ENCODE measurements at regions not wholly inside any gene's neighbourhood (a gene's known extent, or its start where the extent isn't known, plus 50 kb on each side); places are given as distances from the start of the nearest gene placed in this dataset.
"Not testable (repeated sequence)": the region's sequence is repeated elsewhere in the genome, so short reads cannot be mapped to it uniquely, and the experiment has no call there.

- H3K4me3 ChIP-seq (ENCODE audit: low read length); ATAC-seq (ENCODE audit: poor library complexity); H3K27ac ChIP-seq (ENCODE audit: low read depth in 1 of 2, low read length in 2 of 2); H3K4me1 Mint-ChIP-seq (ENCODE audit: low read depth); H3K27me3 ChIP-seq (ENCODE audit: control insufficient read depth in 1 of 2, insufficient read depth in 2 of 2, low read length in 2 of 2); H3K4me3 Mint-ChIP-seq; DNase-seq; H3K4me1 ChIP-seq (ENCODE audit: insufficient read depth, low read length); CTCF ChIA-PET; H3K9me3 ChIP-seq (ENCODE audit: control insufficient read depth in 1 of 2, insufficient read depth in 1 of 2, low read length in 2 of 2); H3K27me3 Mint-ChIP-seq; intact Hi-C loops (cut with DNase I, micrococcal nuclease); H3K27ac Mint-ChIP-seq; H3K36me3 Mint-ChIP-seq (ENCODE audit: low read depth); H3K36me3 ChIP-seq (ENCODE audit: insufficient read depth, low read length); H3K9me3 Mint-ChIP-seq; POLR2A ChIA-PET: not testable (repeated sequence)
Observed at GRCh38 chr2:111577154-111577885, 306.7 kb downstream of the ANAPC1 start.

- DNase-seq; H3K36me3 Mint-ChIP-seq (ENCODE audit: low read depth); H3K27me3 Mint-ChIP-seq; POLR2A ChIA-PET; H3K27ac ChIP-seq (ENCODE audit: low read depth in 1 of 2, low read length in 2 of 2); H3K4me1 Mint-ChIP-seq (ENCODE audit: low read depth); H3K9me3 Mint-ChIP-seq; H3K27me3 ChIP-seq (ENCODE audit: control insufficient read depth in 1 of 2, insufficient read depth in 2 of 2, low read length in 2 of 2); H3K4me1 ChIP-seq (ENCODE audit: insufficient read depth, low read length); H3K9me3 ChIP-seq (ENCODE audit: control insufficient read depth in 1 of 2, insufficient read depth in 1 of 2, low read length in 2 of 2); ATAC-seq (ENCODE audit: poor library complexity); H3K27ac Mint-ChIP-seq; H3K4me3 Mint-ChIP-seq; H3K36me3 ChIP-seq (ENCODE audit: insufficient read depth, low read length); intact Hi-C loops (cut with DNase I, micrococcal nuclease); H3K4me3 ChIP-seq (ENCODE audit: low read length); CTCF ChIA-PET: not testable (repeated sequence)
Observed at GRCh38 chr2:111579500-111580134, 304.4 kb downstream of the ANAPC1 start.

- H3K27ac Mint-ChIP-seq; H3K4me1 Mint-ChIP-seq (ENCODE audit: low read depth); CTCF ChIA-PET: not testable (repeated sequence)
Observed at GRCh38 chr2:111580616-111581015, 303.4 kb downstream of the ANAPC1 start.

GRCh38 chr2:111582090-111582489 is 301.9 kb downstream of the ANAPC1 start:
- H3K27me3 ChIP-seq (ENCODE audit: control insufficient read depth in 1 of 2, insufficient read depth in 2 of 2, low read length in 2 of 2); POLR2A ChIA-PET; ATAC-seq (ENCODE audit: poor library complexity); intact Hi-C loops (cut with DNase I, micrococcal nuclease); H3K27ac Mint-ChIP-seq; H3K36me3 ChIP-seq (ENCODE audit: insufficient read depth, low read length); H3K4me1 Mint-ChIP-seq (ENCODE audit: low read depth); H3K9me3 ChIP-seq (ENCODE audit: control insufficient read depth in 1 of 2, insufficient read depth in 1 of 2, low read length in 2 of 2); H3K4me3 ChIP-seq (ENCODE audit: low read length); H3K36me3 Mint-ChIP-seq (ENCODE audit: low read depth); CTCF ChIA-PET; DNase-seq; H3K9me3 Mint-ChIP-seq; H3K4me3 Mint-ChIP-seq; H3K4me1 ChIP-seq (ENCODE audit: insufficient read depth, low read length); H3K27me3 Mint-ChIP-seq; H3K27ac ChIP-seq (ENCODE audit: low read depth in 1 of 2, low read length in 2 of 2): not testable (repeated sequence)

More at GRCh38 chr2:111580616-111581015, 303.4 kb downstream of the ANAPC1 start:
- H3K36me3 ChIP-seq (ENCODE audit: insufficient read depth, low read length); H3K36me3 Mint-ChIP-seq (ENCODE audit: low read depth); DNase-seq; H3K27ac ChIP-seq (ENCODE audit: low read depth in 1 of 2, low read length in 2 of 2); H3K4me3 Mint-ChIP-seq; POLR2A ChIA-PET; ATAC-seq (ENCODE audit: poor library complexity); H3K27me3 Mint-ChIP-seq; H3K9me3 ChIP-seq (ENCODE audit: control insufficient read depth in 1 of 2, insufficient read depth in 1 of 2, low read length in 2 of 2); H3K4me1 ChIP-seq (ENCODE audit: insufficient read depth, low read length); intact Hi-C loops (cut with DNase I, micrococcal nuclease); H3K27me3 ChIP-seq (ENCODE audit: control insufficient read depth in 1 of 2, insufficient read depth in 2 of 2, low read length in 2 of 2); H3K9me3 Mint-ChIP-seq; H3K4me3 ChIP-seq (ENCODE audit: low read length): not testable (repeated sequence)

- H3K27me3 ChIP-seq (ENCODE audit: control insufficient read depth in 1 of 2, insufficient read depth in 2 of 2, low read length in 2 of 2); DNase-seq; H3K36me3 Mint-ChIP-seq (ENCODE audit: low read depth); H3K9me3 Mint-ChIP-seq; POLR2A ChIA-PET; CTCF ChIA-PET; intact Hi-C loops (cut with DNase I, micrococcal nuclease); H3K36me3 ChIP-seq (ENCODE audit: insufficient read depth, low read length); H3K4me3 ChIP-seq (ENCODE audit: low read length); H3K9me3 ChIP-seq (ENCODE audit: control insufficient read depth in 1 of 2, insufficient read depth in 1 of 2, low read length in 2 of 2); H3K4me3 Mint-ChIP-seq; H3K4me1 Mint-ChIP-seq (ENCODE audit: low read depth); H3K27ac Mint-ChIP-seq; H3K27ac ChIP-seq (ENCODE audit: low read depth in 1 of 2, low read length in 2 of 2); H3K27me3 Mint-ChIP-seq; H3K4me1 ChIP-seq (ENCODE audit: insufficient read depth, low read length); ATAC-seq (ENCODE audit: poor library complexity): not testable (repeated sequence)
Observed at GRCh38 chr2:111583480-111583879, 300.5 kb downstream of the ANAPC1 start.

GRCh38 chr2:111584540-111584939 is 299.5 kb downstream of the ANAPC1 start:
- intact Hi-C loops (cut with DNase I, micrococcal nuclease); H3K36me3 Mint-ChIP-seq (ENCODE audit: low read depth); ATAC-seq (ENCODE audit: poor library complexity); H3K4me3 Mint-ChIP-seq; H3K9me3 ChIP-seq (ENCODE audit: control insufficient read depth in 1 of 2, insufficient read depth in 1 of 2, low read length in 2 of 2); H3K27ac ChIP-seq (ENCODE audit: low read depth in 1 of 2, low read length in 2 of 2); H3K4me1 ChIP-seq (ENCODE audit: insufficient read depth, low read length); H3K27ac Mint-ChIP-seq; H3K4me3 ChIP-seq (ENCODE audit: low read length); H3K9me3 Mint-ChIP-seq; H3K4me1 Mint-ChIP-seq (ENCODE audit: low read depth); DNase-seq; H3K27me3 Mint-ChIP-seq; H3K27me3 ChIP-seq (ENCODE audit: control insufficient read depth in 1 of 2, insufficient read depth in 2 of 2, low read length in 2 of 2); H3K36me3 ChIP-seq (ENCODE audit: insufficient read depth, low read length); CTCF ChIA-PET; POLR2A ChIA-PET: not testable (repeated sequence)

- H3K27ac Mint-ChIP-seq; intact Hi-C loops (cut with DNase I, micrococcal nuclease); H3K9me3 ChIP-seq (ENCODE audit: control insufficient read depth in 1 of 2, insufficient read depth in 1 of 2, low read length in 2 of 2); H3K36me3 Mint-ChIP-seq (ENCODE audit: low read depth); H3K4me1 ChIP-seq (ENCODE audit: insufficient read depth, low read length); H3K27ac ChIP-seq (ENCODE audit: low read depth in 1 of 2, low read length in 2 of 2); H3K4me3 ChIP-seq (ENCODE audit: low read length); CTCF ChIA-PET; H3K27me3 Mint-ChIP-seq; DNase-seq; POLR2A ChIA-PET; ATAC-seq (ENCODE audit: poor library complexity); H3K4me1 Mint-ChIP-seq (ENCODE audit: low read depth); H3K27me3 ChIP-seq (ENCODE audit: control insufficient read depth in 1 of 2, insufficient read depth in 2 of 2, low read length in 2 of 2); H3K4me3 Mint-ChIP-seq; H3K9me3 Mint-ChIP-seq; H3K36me3 ChIP-seq (ENCODE audit: insufficient read depth, low read length): not testable (repeated sequence)
Observed at GRCh38 chr2:111584950-111585349, 299.0 kb downstream of the ANAPC1 start.
